ENCODE measurements at regions not wholly inside any gene's neighbourhood (a gene's known extent, or its start where the extent isn't known, plus 50 kb on each side); places are given as distances from the start of the nearest gene placed in this dataset.

- peaks cover 5% of the 10 kb centered on the region for H3K36me3 Mint-ChIP-seq (ENCODE audit: low read depth)
- Histone ChIP-seq H3K4me1 (ENCODE audit: control insufficient read depth, insufficient read depth, low read length) (no peaks in the 10 kb centered on the region), H3K9me3 (ENCODE audit: control insufficient read depth, low read length) (peaks cover 31% of the 10 kb centered on the region), H3K27me3 (ENCODE audit: control insufficient read depth, insufficient read depth, low read length, poor library complexity, severe bottlenecking) (no peaks in the 10 kb centered on the region), H3K4me3 (ENCODE audit: low read length) (no peak overlapping the region), H3K27ac (ENCODE audit: low read depth, low read length) (no peak overlapping the region), H3K9ac (ENCODE audit: extremely low read depth, low read length, poor library complexity, severe bottlenecking) (no peak overlapping the region), H3K36me3 (ENCODE audit: control insufficient read depth, insufficient read depth, low read length) (no peaks in the 10 kb centered on the region)
- TF ChIP-seq CTCF (conservative IDR thresholded peaks at IDR 0.05): no peak
- no peak overlapping the region for H3K27ac Mint-ChIP-seq
- WGBS, 2 experiments (ENCODE audit: insufficient coverage in 1 of 2, insufficient read length in 1 of 2): 74 to 86% methylated on average over 2 to 3 of the region's 3 CpGs
- no peaks in the 10 kb centered on the region for H3K4me1 Mint-ChIP-seq
- DNase-seq: no peak
- peaks cover 23% of the 10 kb centered on the region for H3K27me3 Mint-ChIP-seq (ENCODE audit: insufficient read depth)
- H3K9me3 Mint-ChIP-seq: peaks cover 35% of the 10 kb centered on the region
- H3K4me3 Mint-ChIP-seq: no peak overlapping the region
These were observed 390.0 kb upstream of the USP24 start for GRCh38 chr1:55605155-55605554.

- peaks cover 5% of the 10 kb centered on the region for H3K36me3 Mint-ChIP-seq (ENCODE audit: low read depth)
- Histone ChIP-seq H3K36me3 (ENCODE audit: control insufficient read depth, insufficient read depth, low read length) (no peaks in the 10 kb centered on the region), H3K9ac (ENCODE audit: extremely low read depth, low read length, poor library complexity, severe bottlenecking) (no peak overlapping the region), H3K9me3 (ENCODE audit: control insufficient read depth, low read length) (peaks cover 31% of the 10 kb centered on the region), H3K27me3 (ENCODE audit: control insufficient read depth, insufficient read depth, low read length, poor library complexity, severe bottlenecking) (no peaks in the 10 kb centered on the region), H3K4me3 (ENCODE audit: low read length) (no peak overlapping the region), H3K4me1 (ENCODE audit: control insufficient read depth, insufficient read depth, low read length) (no peaks in the 10 kb centered on the region), H3K27ac (ENCODE audit: low read depth, low read length) (no peak overlapping the region)
- H3K27me3 Mint-ChIP-seq (ENCODE audit: insufficient read depth): peaks cover 24% of the 10 kb centered on the region
- no peak for DNase-seq
- no peak overlapping the region for H3K27ac Mint-ChIP-seq
- H3K4me1 Mint-ChIP-seq: no peaks in the 10 kb centered on the region
- WGBS, 2 experiments (ENCODE audit: insufficient coverage in 1 of 2, insufficient read length in 1 of 2): 88 to 95% methylated on average over 3 of the region's 3 CpGs
- H3K9me3 Mint-ChIP-seq: peaks cover 35% of the 10 kb centered on the region
- TF ChIP-seq CTCF (conservative IDR thresholded peaks at IDR 0.05): no peak
- H3K4me3 Mint-ChIP-seq: no peak overlapping the region
These were observed 389.6 kb upstream of the USP24 start for GRCh38 chr1:55604749-55605148.

GRCh38 chr1:55604179-55604578 lies 389.0 kb upstream of the USP24 start:
- Histone ChIP-seq H3K4me3 (ENCODE audit: low read length) (no peak overlapping the region), H3K27ac (ENCODE audit: low read depth, low read length) (no peak overlapping the region), H3K36me3 (ENCODE audit: control insufficient read depth, insufficient read depth, low read length) (no peaks in the 10 kb centered on the region), H3K4me1 (ENCODE audit: control insufficient read depth, insufficient read depth, low read length) (no peaks in the 10 kb centered on the region), H3K27me3 (ENCODE audit: control insufficient read depth, insufficient read depth, low read length, poor library complexity, severe bottlenecking) (no peaks in the 10 kb centered on the region), H3K9me3 (ENCODE audit: control insufficient read depth, low read length) (peaks cover 29% of the 10 kb centered on the region), H3K9ac (ENCODE audit: extremely low read depth, low read length, poor library complexity, severe bottlenecking) (no peak overlapping the region)
- H3K4me3 Mint-ChIP-seq: no peak overlapping the region
- peaks cover 5% of the 10 kb centered on the region for H3K36me3 Mint-ChIP-seq (ENCODE audit: low read depth)
- no peak for DNase-seq
- TF ChIP-seq CTCF (conservative IDR thresholded peaks at IDR 0.05): no peak
- H3K27me3 Mint-ChIP-seq (ENCODE audit: insufficient read depth): peaks cover 27% of the 10 kb centered on the region
- H3K4me1 Mint-ChIP-seq: no peaks in the 10 kb centered on the region
- H3K27ac Mint-ChIP-seq: no peak overlapping the region
- peaks cover 29% of the 10 kb centered on the region for H3K9me3 Mint-ChIP-seq

All from endodermal cell (in vitro differentiated cells).